ENCODE measurements at regions not wholly inside any gene's neighbourhood (a gene's known extent, or its start where the extent isn't known, plus 50 kb on each side); places are given as distances from the start of the nearest gene placed in this dataset.
"Not testable (repeated sequence)": the region's sequence is repeated elsewhere in the genome, so short reads cannot be mapped to it uniquely, and the experiment has no call there.

- TF ChIP-seq MAX (IDR thresholded peaks at IDR 0.05; ENCODE audit: low read depth, low read length) (no peak), MYC (IDR thresholded peaks at IDR 0.05; ENCODE audit: low read depth, low read length) (no peak), POLR2A (IDR thresholded peaks at IDR 0.05; ENCODE audit: extremely low read depth, insufficient read length) (no peak), CTCF (IDR thresholded peaks at IDR 0.05; ENCODE audit: low read depth, low read length) (no peak)
- no peak overlapping the region for H3K4me3 ChIP-seq (ENCODE audit: low read depth, low read length)
- DNase-seq (ENCODE audit: low read depth), result no peak
These were observed 630.9 kb upstream of the FAM98A start for GRCh38 chr2:34229998-34230397.

DNA sequence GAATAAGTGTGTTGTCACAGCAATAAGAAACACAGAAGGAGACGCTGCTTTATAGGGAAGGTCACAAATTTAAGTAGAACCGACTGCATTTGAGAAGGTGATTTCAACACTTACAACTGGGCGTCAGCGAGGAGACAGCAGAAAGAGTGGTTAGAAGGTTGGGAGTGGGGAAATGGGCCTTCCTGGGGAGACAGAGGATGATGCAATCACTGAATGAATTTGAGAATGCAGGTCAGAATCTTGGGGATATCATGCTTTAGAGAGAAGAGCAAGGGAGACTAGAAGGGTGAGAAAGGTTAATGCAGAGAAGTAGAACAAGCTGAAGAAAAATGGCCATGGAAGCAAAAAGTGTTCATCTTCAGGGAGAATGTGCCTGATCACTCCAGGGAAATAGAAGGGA is 616.1 kb upstream of the FAM98A start:
- DNase-seq (ENCODE audit: low read depth), result peak; percentile 9
- TF ChIP-seq POLR2A (IDR thresholded peaks at IDR 0.05; ENCODE audit: extremely low read depth, insufficient read length) (no peak), MAX (IDR thresholded peaks at IDR 0.05; ENCODE audit: low read depth, low read length) (no peak), MYC (IDR thresholded peaks at IDR 0.05; ENCODE audit: low read depth, low read length) (no peak), CTCF (IDR thresholded peaks at IDR 0.05; ENCODE audit: low read depth, low read length) (no peak)
- H3K4me3 ChIP-seq (ENCODE audit: low read depth, low read length), result no peak overlapping the region

- DNase-seq (ENCODE audit: low read depth), result peak; percentile 4
- H3K4me3 ChIP-seq (ENCODE audit: low read depth, low read length), result not testable (repeated sequence)
These were observed 611.3 kb upstream of the FAM98A start for GRCh38 chr2:34210382-34210781.

- DNase-seq (ENCODE audit: low read depth), result no peak
- H3K4me3 ChIP-seq (ENCODE audit: low read depth, low read length), result no peak overlapping the region
- TF ChIP-seq MYC (IDR thresholded peaks at IDR 0.05; ENCODE audit: low read depth, low read length) (no peak), MAX (IDR thresholded peaks at IDR 0.05; ENCODE audit: low read depth, low read length) (no peak), POLR2A (IDR thresholded peaks at IDR 0.05; ENCODE audit: extremely low read depth, insufficient read length) (no peak), CTCF (IDR thresholded peaks at IDR 0.05; ENCODE audit: low read depth, low read length) (no peak)
These were observed 605.5 kb upstream of the FAM98A start for GRCh38 chr2:34204560-34204959.

DNA sequence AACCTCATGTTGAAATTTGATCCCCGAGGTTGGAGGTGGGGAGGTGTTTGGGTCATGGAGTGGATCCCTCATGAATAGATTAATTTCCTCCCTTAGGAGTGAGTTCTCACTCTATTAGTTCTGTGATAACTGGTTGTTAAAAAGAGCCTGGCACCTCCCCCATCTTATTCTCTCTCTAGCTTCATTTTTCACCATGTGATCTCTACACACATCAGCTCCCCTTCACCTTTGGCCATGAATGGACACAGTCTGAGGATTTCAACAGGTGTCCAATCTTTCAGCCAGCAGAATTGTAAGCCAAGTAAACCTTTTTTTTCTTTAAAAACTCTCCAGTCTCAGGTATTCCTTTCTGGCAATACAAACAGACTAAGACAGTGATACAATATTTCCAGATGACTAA is 602.0 kb upstream of the FAM98A start:
- no peak overlapping the region for H3K4me3 ChIP-seq (ENCODE audit: low read depth, low read length)
- TF ChIP-seq MYC (IDR thresholded peaks at IDR 0.05; ENCODE audit: low read depth, low read length) (no peak), POLR2A (IDR thresholded peaks at IDR 0.05; ENCODE audit: extremely low read depth, insufficient read length) (no peak), CTCF (IDR thresholded peaks at IDR 0.05; ENCODE audit: low read depth, low read length) (no peak), MAX (IDR thresholded peaks at IDR 0.05; ENCODE audit: low read depth, low read length) (no peak)
- no peak for DNase-seq (ENCODE audit: low read depth)

DNA sequence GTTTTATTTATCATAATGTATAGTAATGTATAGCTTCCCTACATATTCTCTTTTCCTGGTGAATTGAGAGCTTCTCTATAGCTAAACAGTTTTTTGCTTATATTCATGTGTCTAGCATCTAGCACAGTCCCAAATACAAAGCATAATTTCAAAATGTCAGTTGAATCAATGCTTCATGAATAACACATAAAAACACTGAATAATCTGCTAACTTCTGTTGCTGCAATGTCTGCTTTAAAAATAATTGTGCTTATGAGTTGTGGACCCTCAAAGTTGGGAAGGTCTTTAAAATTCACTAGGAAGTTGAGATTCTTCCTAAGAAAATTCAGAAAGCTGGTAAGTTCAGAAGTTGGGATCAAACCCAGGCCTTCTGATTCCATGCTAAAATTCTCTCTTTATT is 600.9 kb upstream of the FAM98A start:
- TF ChIP-seq MYC (IDR thresholded peaks at IDR 0.05; ENCODE audit: low read depth, low read length) (no peak), CTCF (IDR thresholded peaks at IDR 0.05; ENCODE audit: low read depth, low read length) (no peak), POLR2A (IDR thresholded peaks at IDR 0.05; ENCODE audit: extremely low read depth, insufficient read length) (no peak), MAX (IDR thresholded peaks at IDR 0.05; ENCODE audit: low read depth, low read length) (no peak)
- DNase-seq (ENCODE audit: low read depth), result no peak
- no peak overlapping the region for H3K4me3 ChIP-seq (ENCODE audit: low read depth, low read length)
